Skeletal muscle cell (primary cell): ENCODE measurements at regions not wholly inside any gene's neighbourhood (a gene's known extent, or its start where the extent isn't known, plus 50 kb on each side); places are given as distances from the start of the nearest gene placed in this dataset.
"Not testable (repeated sequence)": the region's sequence is repeated elsewhere in the genome, so short reads cannot be mapped to it uniquely, and the experiment has no call there.

Experiments used
- DNase-seq: peaks from one replicate; pipeline ENCODE4 v3.0.0-alpha.2; 2010; ENCODE audit warnings: low read depth
- H3K4me3 ChIP-seq: 2 replicates; pipeline ENCODE4 v1.5.1; 2011; ENCODE audit warnings: low read depth, mild to moderate bottlenecking, control low read depth, low read length, moderate library complexity

GRCh38 chr2:129002751-129003150 lies 684.1 kb upstream of the HS6ST1 start:
- H3K4me3 ChIP-seq: no peak overlapping the region
- no peak for DNase-seq

GRCh38 chr2:129004485-129004884 lies 685.8 kb upstream of the HS6ST1 start:
- DNase-seq: no peak
- no peak overlapping the region for H3K4me3 ChIP-seq

- no peak for DNase-seq
These were observed 686.3 kb upstream of the HS6ST1 start for GRCh38 chr2:129004940-129005490.

GRCh38 chr2:129006135-129006886 lies 687.6 kb upstream of the HS6ST1 start:
- no peak for DNase-seq
- H3K4me3 ChIP-seq: no peak overlapping the region

More at GRCh38 chr2:129004940-129005490, 686.3 kb upstream of the HS6ST1 start:
- no peak overlapping the region for H3K4me3 ChIP-seq

- no peak overlapping the region for H3K4me3 ChIP-seq
- no peak for DNase-seq
These were observed 688.2 kb upstream of the HS6ST1 start for GRCh38 chr2:129006901-129007300.

GRCh38 chr2:129008055-129008880 lies 689.6 kb upstream of the HS6ST1 start:
- no peak overlapping the region for H3K4me3 ChIP-seq
- no peak for DNase-seq

GRCh38 chr2:129008881-129009554 lies 690.4 kb upstream of the HS6ST1 start:
- H3K4me3 ChIP-seq: no peak overlapping the region
- no peak for DNase-seq

- DNase-seq: no peak
- no peak overlapping the region for H3K4me3 ChIP-seq
These were observed 691.0 kb upstream of the HS6ST1 start for GRCh38 chr2:129009555-129010146.

GRCh38 chr2:129010262-129010661 lies 691.6 kb upstream of the HS6ST1 start:
- no peak for DNase-seq
- H3K4me3 ChIP-seq: no peak overlapping the region

- H3K4me3 ChIP-seq: no peak overlapping the region
- no peak for DNase-seq
These were observed 692.9 kb upstream of the HS6ST1 start for GRCh38 chr2:129011466-129012061.

- H3K4me3 ChIP-seq: no peak overlapping the region
These were observed 695.8 kb upstream of the HS6ST1 start for GRCh38 chr2:129014432-129014831.

GRCh38 chr2:129015397-129016285 lies 697.0 kb upstream of the HS6ST1 start:
- DNase-seq: no peak
- no peak overlapping the region for H3K4me3 ChIP-seq

More at GRCh38 chr2:129014432-129014831, 695.8 kb upstream of the HS6ST1 start:
- no peak for DNase-seq

GRCh38 chr2:129016972-129017371 lies 698.3 kb upstream of the HS6ST1 start:
- no peak overlapping the region for H3K4me3 ChIP-seq
- no peak for DNase-seq

- H3K4me3 ChIP-seq: no peak overlapping the region
- no peak for DNase-seq
These were observed 706.1 kb upstream of the HS6ST1 start for GRCh38 chr2:129024796-129025195.

- H3K4me3 ChIP-seq: no peak overlapping the region
- DNase-seq: no peak
These were observed 717.3 kb upstream of the HS6ST1 start for GRCh38 chr2:129035992-129036391.

- H3K4me3 ChIP-seq, DNase-seq: not testable (repeated sequence)
These were observed 725.0 kb upstream of the HS6ST1 start for GRCh38 chr2:129043677-129044076.

GRCh38 chr2:129046475-129046874 lies 727.8 kb upstream of the HS6ST1 start:
- not testable (repeated sequence) for H3K4me3 ChIP-seq, DNase-seq

- no peak overlapping the region for H3K4me3 ChIP-seq
- DNase-seq: no peak
These were observed 731.4 kb upstream of the HS6ST1 start for GRCh38 chr2:129050101-129050500.
